ENCODE measurements at regions not wholly inside any gene's neighbourhood (a gene's known extent, or its start where the extent isn't known, plus 50 kb on each side); places are given as distances from the start of the nearest gene placed in this dataset.
A peak's percentile ranks its signal among the peaks of the same experiment; 100 is the strongest.

- TF ChIP-seq BDP1 (IDR thresholded peaks at IDR 0.05; ENCODE audit: insufficient read depth, insufficient read length) (no peak), NR4A1 (CRISPR knock-in tag; IDR thresholded peaks at IDR 0.05) (no peak), NR4A1 (tag; IDR thresholded peaks at IDR 0.05) (no peak), TBP (optimal IDR thresholded peaks at IDR 0.05; ENCODE audit: low read depth, low read length) (peak; percentile 1), ZC3H4 (CRISPR knock-in tag; IDR thresholded peaks at IDR 0.05; ENCODE audit: borderline replicate concordance) (no peak), ZNF764 (CRISPR knock-in tag; IDR thresholded peaks at IDR 0.05; ENCODE audit: low read depth) (no peak), ZNF184 (CRISPR knock-in tag; IDR thresholded peaks at IDR 0.05) (no peak), KDM2B (CRISPR knock-in tag; IDR thresholded peaks at IDR 0.05) (peak; percentile 27; the same call in 1 of the 2 replicates), POLR2B (IDR thresholded peaks at IDR 0.05; ENCODE audit: low read depth, partially characterized antibody) (no peak), ZNF282 (CRISPR knock-in tag; IDR thresholded peaks at IDR 0.05) (no peak)
Observed at GRCh38 chr6:139519571-139520031, 145.2 kb upstream of the CITED2 start (continued).

GRCh38 chr6:139519097-139519496 lies 144.6 kb upstream of the CITED2 start:
- H3K27me3 ChIP-seq (ENCODE audit: control insufficient read depth in 2 of 2, insufficient read depth in 2 of 2, low read length in 2 of 2) = no peaks in the 10 kb centered on the region
- no peaks in the 10 kb centered on the region for H3K9me1 ChIP-seq (ENCODE audit: control insufficient read depth, insufficient read depth, low read length)
- intact Hi-C loops (cut with micrococcal nuclease) (loop anchor here (2.0 to 5.0 kb wide), 2 partner anchors 70 to 83 kb away; no protein-coding TSS in a partner anchor), in situ Hi-C loops (cut with MboI) (loop anchor here (10.0 kb wide), 1 partner anchor 144 kb away; the partner anchor contains the start of gene CITED2)
- peak overlapping the region; percentile 23; the same call in 2 of the 3 replicates for H3K27ac ChIP-seq (ENCODE audit: extremely low read depth, low read depth, low read length)
- FAIRE-seq (no peak), DNase-seq (ENCODE audit: extremely low read depth in 1 of 4, low spot score in 3 of 4) (no peak), ATAC-seq (no peak)
- no peaks in the 10 kb centered on the region for H4K20me1 ChIP-seq (replicated peaks; ENCODE audit: control insufficient read depth, insufficient read depth, low read length)
- no TSS peak for BruUV-seq (replicated peaks)
- no peaks in the 10 kb centered on the region for H3K36me3 ChIP-seq (ENCODE audit: control insufficient read depth, insufficient read depth, low read length)
- peak overlapping the region in 1 of 2 experiments; percentile 40; a peak in 2 of 4 replicates for H3K9ac ChIP-seq (ENCODE audit: insufficient read depth in 1 of 2, low read depth in 2 of 2, low read length in 2 of 2)
- peak overlapping the region; percentile 72 for H3K4me2 ChIP-seq (ENCODE audit: insufficient read depth, low read length)
- 22% methylated on average over 5 of the region's 5 CpGs for WGBS (ENCODE audit: insufficient coverage, low coverage, missing lambda C conversion rate)
- POLR2A ChIA-PET = interaction anchor here (1.0 to 4.5 kb wide), 6 partner anchors 10 to 145 kb away, joined by 3 to 41 read pairs (median 5); partner anchors contain the start of gene CITED2
- no peaks in the 10 kb centered on the region for H3K79me2 ChIP-seq (ENCODE audit: control insufficient read depth, insufficient read depth, low read length)
- H2AFZ ChIP-seq (ENCODE audit: low read depth, low read length) = peak overlapping the region; percentile 72
- peaks cover 11 to 48% of the 10 kb centered on the region in 2 experiments; a peak in 4 of 5 replicates for H3K4me1 ChIP-seq (replicated peaks in 1 of 2; ENCODE audit: control insufficient read depth in 2 of 2, insufficient read depth in 2 of 2, low read length in 2 of 2)
- H3K9me3 ChIP-seq (replicated peaks; ENCODE audit: control insufficient read depth, insufficient read depth, low read depth, low read length) = 0 out of 2 replicates have a peak, but pooled peaks cover 3% of the 10 kb centered on the region
- CTCF ChIA-PET (ENCODE audit: low intra/inter-chr PET ratio) = no interaction called here
- no peak overlapping the region for H3K4me3 ChIP-seq
- TF ChIP-seq ATF7 (IDR thresholded peaks at IDR 0.05) = no peak
- no peak for TF ChIP-seq C11orf30 (IDR thresholded peaks at IDR 0.05; ENCODE audit: low read depth)
- no peak for TF ChIP-seq TFAM (CRISPR knock-in tag; conservative IDR thresholded peaks at IDR 0.05)
- TF ChIP-seq CBFA2T2 (conservative IDR thresholded peaks at IDR 0.05) = no peak
- TF ChIP-seq HSF4 (CRISPR knock-in tag; IDR thresholded peaks at IDR 0.05; ENCODE audit: borderline replicate concordance) = 0 out of 2 replicates have a peak, but pooled peaks have one; percentile 31
- TF ChIP-seq CEBPB (tag; IDR thresholded peaks at IDR 0.05) = no peak
- no peak for TF ChIP-seq PRMT5 (CRISPR knock-in tag; IDR thresholded peaks at IDR 0.05)
- no peak for TF ChIP-seq CXXC5 (CRISPR knock-in tag; IDR thresholded peaks at IDR 0.05)
- TF ChIP-seq L3MBTL2 (IDR thresholded peaks at IDR 0.05) = peak; percentile 65; the same call in 1 of the 2 replicates
- TF ChIP-seq POLR3A (IDR thresholded peaks at IDR 0.05; ENCODE audit: borderline replicate concordance, extremely low read depth, insufficient read depth, insufficient read length) = no peak
- 0 out of 2 replicates have a peak, but pooled peaks have one; percentile 54 for TF ChIP-seq ZNF592 (IDR thresholded peaks at IDR 0.05)

Measured in K562 (cell line).